Esophagus (tissue), 2 donors: ENCODE measurements at regions not wholly inside any gene's neighbourhood (a gene's known extent, or its start where the extent isn't known, plus 50 kb on each side); places are given as distances from the start of the nearest gene placed in this dataset.
"Not testable (repeated sequence)": the region's sequence is repeated elsewhere in the genome, so short reads cannot be mapped to it uniquely, and the experiment has no call there.

Experiments used
- H3K27ac ChIP-seq, 2 donors: one replicate each; pipeline ENCODE4 v1.5.1; 2013; ENCODE audit warnings: low read depth in 2 of 2, mild to moderate bottlenecking in 2 of 2, inconsistent platforms in 1 of 2, low read length in 1 of 2, moderate library complexity in 1 of 2
- H3K27me3 ChIP-seq, 2 donors: one replicate each; pipeline ENCODE4 v1.6.1; 2013; ENCODE audit warnings: low read length in 2 of 2, control low read depth in 1 of 2, mild to moderate bottlenecking in 1 of 2; ENCODE audit not compliant: insufficient read depth in 2 of 2, control insufficient read depth in 1 of 2
- H3K36me3 ChIP-seq, 2 donors: one replicate each; pipeline ENCODE4 v1.6.1; 2013; ENCODE audit warnings: low read length in 1 of 2; ENCODE audit not compliant: control insufficient read depth in 2 of 2, insufficient read depth in 2 of 2
- H3K4me1 ChIP-seq, 2 donors: one replicate each; pipeline ENCODE4 v1.6.1; 2013; ENCODE audit warnings: low read length in 1 of 2; ENCODE audit not compliant: control insufficient read depth in 2 of 2, insufficient read depth in 2 of 2
- H3K4me3 ChIP-seq, 2 donors: one replicate each; pipeline ENCODE4 v1.5.1; 2013; ENCODE audit warnings: low read length in 2 of 2, mild to moderate bottlenecking in 2 of 2, low read depth in 1 of 2, moderate library complexity in 1 of 2
- H3K9me3 ChIP-seq, 2 donors: one replicate each; pipeline ENCODE4 v1.6.1; 2013; ENCODE audit warnings: mild to moderate bottlenecking in 2 of 2, low read depth in 1 of 2, low read length in 1 of 2, moderate library complexity in 1 of 2; ENCODE audit not compliant: control insufficient read depth in 2 of 2, insufficient read depth in 1 of 2
- WGBS, 2 donors: extraction: QIAGEN DNeasy Blood & Tissue Kit; methylation state at CpG; one replicate each; pipeline ENCODE4 v1.1.7; 2013; 5-methylcytosine and 5-hydroxymethylcytosine counted together
- donor health status: healthy with polysubstance abuse.
- donor health status: Bipolar disorder and iron deficiency.

- 67 to 77% methylated on average over 4 of the region's 4 CpGs for WGBS, 2 donors
- Histone ChIP-seq H3K36me3 (no peaks in the 10 kb centered on the region), H3K9me3 (no peaks in the 10 kb centered on the region), H3K4me1 (no peaks in the 10 kb centered on the region), H3K27me3 (no peaks in the 10 kb centered on the region), H3K27ac (no peak overlapping the region), H3K4me3 (no peak overlapping the region)
Observed at GRCh38 chr20:22728146-22728745, 143.9 kb upstream of the FOXA2 start.

GRCh38 chr20:22729180-22729579 lies 144.8 kb upstream of the FOXA2 start:
- Histone ChIP-seq H3K27me3 (no peaks in the 10 kb centered on the region), H3K36me3 (no peaks in the 10 kb centered on the region), H3K4me1 (no peaks in the 10 kb centered on the region), H3K9me3 (no peaks in the 10 kb centered on the region), H3K27ac (no peak overlapping the region), H3K4me3 (no peak overlapping the region)

- H3K27me3 ChIP-seq: no peaks in the 10 kb centered on the region
- no peak overlapping the region for H3K27ac ChIP-seq
- H3K4me3 ChIP-seq: no peak overlapping the region
- H3K4me1 ChIP-seq: no peaks in the 10 kb centered on the region
- H3K9me3 ChIP-seq: no peaks in the 10 kb centered on the region
- WGBS, 2 donors: 87 to 94% methylated on average over 8 of the region's 8 CpGs
- no peaks in the 10 kb centered on the region for H3K36me3 ChIP-seq
Observed at GRCh38 chr20:22729616-22730236, 145.4 kb upstream of the FOXA2 start.

GRCh38 chr20:22732751-22733150 lies 148.4 kb upstream of the FOXA2 start:
- WGBS, 2 donors: 90 to 93% methylated on average over 4 of the region's 4 CpGs
- Histone ChIP-seq H3K27me3 (no peaks in the 10 kb centered on the region), H3K27ac (no peak overlapping the region), H3K9me3 (no peaks in the 10 kb centered on the region), H3K4me1 (no peaks in the 10 kb centered on the region), H3K4me3 (no peak overlapping the region), H3K36me3 (no peaks in the 10 kb centered on the region)

- H3K27me3 ChIP-seq, H3K4me3 ChIP-seq, H3K9me3 ChIP-seq, H3K27ac ChIP-seq, H3K4me1 ChIP-seq, H3K36me3 ChIP-seq: not testable (repeated sequence)
- 79 to 82% methylated on average over 9 of the region's 9 CpGs for WGBS, 2 donors
Observed at GRCh38 chr20:22734946-22735647, 150.7 kb upstream of the FOXA2 start.

GRCh38 chr20:22740829-22741228 lies 156.5 kb upstream of the FOXA2 start:
- Histone ChIP-seq H3K27ac (no peak overlapping the region), H3K9me3 (no peaks in the 10 kb centered on the region), H3K27me3 (no peaks in the 10 kb centered on the region), H3K4me3 (no peak overlapping the region), H3K36me3 (no peaks in the 10 kb centered on the region), H3K4me1 (no peaks in the 10 kb centered on the region)
- 73 to 89% methylated on average over 2 of the region's 2 CpGs for WGBS, 2 donors

GRCh38 chr20:22744341-22745193 lies 160.2 kb upstream of the FOXA2 start:
- no peaks in the 10 kb centered on the region for H3K36me3 ChIP-seq
- H3K27me3 ChIP-seq: no peaks in the 10 kb centered on the region
- no peak overlapping the region for H3K27ac ChIP-seq
- 25% methylated on average over 2 of the region's 2 CpGs for WGBS, 2 donors
- peaks cover 0 to 6% of the 10 kb centered on the region in 2 donors for H3K9me3 ChIP-seq
- H3K4me1 ChIP-seq: no peaks in the 10 kb centered on the region
- H3K4me3 ChIP-seq: no peak overlapping the region

GRCh38 chr20:22745194-22745500 lies 160.8 kb upstream of the FOXA2 start:
- no peak overlapping the region for H3K27ac ChIP-seq
- H3K4me1 ChIP-seq: no peaks in the 10 kb centered on the region
- no peaks in the 10 kb centered on the region for H3K36me3 ChIP-seq
- WGBS, 2 donors: 17 to 48% methylated on average over 1 of the region's 1 CpG
- H3K4me3 ChIP-seq: no peak overlapping the region
- peaks cover 0 to 6% of the 10 kb centered on the region in 2 donors for H3K9me3 ChIP-seq
- no peaks in the 10 kb centered on the region for H3K27me3 ChIP-seq

GRCh38 chr20:22746957-22747356 lies 162.6 kb upstream of the FOXA2 start:
- Histone ChIP-seq H3K27me3 (no peaks in the 10 kb centered on the region), H3K9me3 (peaks cover 0 to 6% of the 10 kb centered on the region in 2 donors), H3K36me3 (no peaks in the 10 kb centered on the region), H3K27ac (no peak overlapping the region), H3K4me1 (no peaks in the 10 kb centered on the region), H3K4me3 (no peak overlapping the region)
- 87 to 91% methylated on average over 5 of the region's 5 CpGs for WGBS, 2 donors
